Left ventricle myocardium inferior (tissue), 1 donor: ENCODE measurements at regions not wholly inside any gene's neighbourhood (a gene's known extent, or its start where the extent isn't known, plus 50 kb on each side); places are given as distances from the start of the nearest gene placed in this dataset.

Experiments used
- DNase-seq: peaks from one replicate; pipeline ENCODE4 v3.0.0-alpha.2; 2020
- H3K27ac ChIP-seq: fragments of 200-600 bp; replicated peaks from 2 replicates; pipeline ENCODE4 v1.8.0; 2021
- H3K27me3 ChIP-seq: fragments of 200-600 bp; 2 replicates; pipeline ENCODE4 v1.8.0; 2021; ENCODE audit warnings: low read depth
- H3K36me3 ChIP-seq: fragments of 200-600 bp; 2 replicates; pipeline ENCODE4 v1.8.0; 2021
- H3K4me1 ChIP-seq: fragments of 200-600 bp; 2 replicates; pipeline ENCODE4 v1.8.0; 2021
- H3K4me3 ChIP-seq: fragments of 200-600 bp; 2 replicates; pipeline ENCODE4 v1.8.0; 2021; ENCODE audit warnings: mild to moderate bottlenecking, moderate library complexity
- H3K9me3 ChIP-seq: fragments of 200-600 bp; replicated peaks from 2 replicates; pipeline ENCODE4 v1.8.0; 2021
- intact Hi-C: fragments of 100-400 bp; cut with micrococcal nuclease; formaldehyde crosslinking; loops from one replicate; pipeline ENCODE4 v1.11.0; 2022
- TF ChIP-seq, protein P1 (sequence below): fragments of 200-600 bp; IDR thresholded peaks from 2 replicates; pipeline ENCODE4 v1.8.0; 2021; ENCODE audit warnings: antibody characterized with exemption, mild to moderate bottlenecking, borderline replicate concordance
- donor health status: DM: no; HTN: yes; CAD: no; lungs with severe emphysema.

DNA sequence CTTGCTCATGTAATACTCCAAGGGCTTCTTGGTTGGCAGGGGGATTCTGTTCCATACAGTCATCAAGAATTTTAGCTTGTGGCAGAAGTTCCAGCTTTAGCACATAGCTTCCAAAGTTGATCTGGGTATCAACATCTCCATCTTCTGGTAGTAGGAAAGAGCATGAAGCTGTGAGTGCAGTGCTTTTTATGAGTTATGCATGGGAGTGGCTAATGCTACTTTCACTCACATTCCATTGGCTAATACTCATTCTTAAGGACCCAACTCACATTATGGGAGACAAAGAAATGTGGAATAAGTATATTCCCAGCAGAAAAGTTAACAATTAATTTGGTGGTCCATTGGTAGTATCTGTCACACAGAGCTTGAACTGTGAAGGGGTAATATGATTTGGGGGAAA is 194.2 kb upstream of the CHD1 start:
- DNase-seq = no peak
- intact Hi-C loops = no loop called here
- H3K27me3 ChIP-seq = no peaks in the 10 kb centered on the region
- no peak overlapping the region for H3K4me3 ChIP-seq
- no peaks in the 10 kb centered on the region for H3K9me3 ChIP-seq
- no peaks in the 10 kb centered on the region for H3K36me3 ChIP-seq
- no peak overlapping the region for H3K27ac ChIP-seq
- TF ChIP-seq, protein P1, sequence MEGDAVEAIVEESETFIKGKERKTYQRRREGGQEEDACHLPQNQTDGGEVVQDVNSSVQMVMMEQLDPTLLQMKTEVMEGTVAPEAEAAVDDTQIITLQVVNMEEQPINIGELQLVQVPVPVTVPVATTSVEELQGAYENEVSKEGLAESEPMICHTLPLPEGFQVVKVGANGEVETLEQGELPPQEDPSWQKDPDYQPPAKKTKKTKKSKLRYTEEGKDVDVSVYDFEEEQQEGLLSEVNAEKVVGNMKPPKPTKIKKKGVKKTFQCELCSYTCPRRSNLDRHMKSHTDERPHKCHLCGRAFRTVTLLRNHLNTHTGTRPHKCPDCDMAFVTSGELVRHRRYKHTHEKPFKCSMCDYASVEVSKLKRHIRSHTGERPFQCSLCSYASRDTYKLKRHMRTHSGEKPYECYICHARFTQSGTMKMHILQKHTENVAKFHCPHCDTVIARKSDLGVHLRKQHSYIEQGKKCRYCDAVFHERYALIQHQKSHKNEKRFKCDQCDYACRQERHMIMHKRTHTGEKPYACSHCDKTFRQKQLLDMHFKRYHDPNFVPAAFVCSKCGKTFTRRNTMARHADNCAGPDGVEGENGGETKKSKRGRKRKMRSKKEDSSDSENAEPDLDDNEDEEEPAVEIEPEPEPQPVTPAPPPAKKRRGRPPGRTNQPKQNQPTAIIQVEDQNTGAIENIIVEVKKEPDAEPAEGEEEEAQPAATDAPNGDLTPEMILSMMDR = no peak
- no peaks in the 10 kb centered on the region for H3K4me1 ChIP-seq

DNA sequence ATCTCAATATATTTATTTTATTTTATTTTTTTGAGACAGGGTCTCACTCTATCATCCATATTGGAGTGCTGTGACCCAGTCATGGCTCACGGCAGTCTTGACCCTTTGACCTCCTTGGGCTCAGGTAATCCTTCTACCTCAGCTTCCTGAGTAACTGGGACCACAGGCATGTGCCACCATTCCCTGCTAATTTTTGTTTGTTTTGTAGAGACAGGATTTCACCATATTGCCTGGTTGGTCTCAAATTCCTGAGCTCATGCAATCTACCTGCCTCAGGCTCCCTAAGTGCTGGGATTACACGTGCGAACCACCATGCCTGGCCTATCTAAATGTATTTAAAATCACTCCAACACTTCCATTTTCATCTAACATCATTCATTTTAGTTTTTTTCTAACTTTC is 190.5 kb upstream of the CHD1 start:
- DNase-seq = no peak
- Histone ChIP-seq H3K27ac (no peak overlapping the region), H3K9me3 (no peaks in the 10 kb centered on the region), H3K4me1 (no peaks in the 10 kb centered on the region), H3K36me3 (no peaks in the 10 kb centered on the region), H3K4me3 (no peak overlapping the region), H3K27me3 (no peaks in the 10 kb centered on the region)
- TF ChIP-seq, protein P1 = no peak
- intact Hi-C loops = no loop called here

DNA sequence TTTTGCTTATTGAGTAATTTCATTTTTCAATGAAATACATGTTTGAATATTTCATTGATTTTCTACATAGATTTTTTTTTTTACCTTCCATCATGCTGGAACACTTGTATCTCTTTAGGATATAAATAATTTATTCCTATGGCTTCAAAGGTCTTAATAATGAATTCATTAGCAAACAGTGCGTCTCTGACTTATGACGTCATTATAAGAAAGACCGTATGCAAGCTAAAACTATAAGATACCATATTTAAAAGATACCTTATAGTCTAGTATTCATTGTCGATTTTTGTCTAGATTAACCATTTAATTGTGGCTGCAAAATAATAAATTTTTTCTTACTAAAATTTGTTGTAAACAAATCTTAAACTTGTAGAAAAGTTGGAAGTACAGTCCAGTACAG is 187.7 kb upstream of the CHD1 start:
- Histone ChIP-seq H3K27me3 (no peaks in the 10 kb centered on the region), H3K9me3 (no peaks in the 10 kb centered on the region), H3K27ac (no peak overlapping the region), H3K4me3 (no peak overlapping the region), H3K4me1 (no peaks in the 10 kb centered on the region), H3K36me3 (no peaks in the 10 kb centered on the region)
- DNase-seq = no peak
- intact Hi-C loops = no loop called here
- TF ChIP-seq, protein P1 = no peak

DNA sequence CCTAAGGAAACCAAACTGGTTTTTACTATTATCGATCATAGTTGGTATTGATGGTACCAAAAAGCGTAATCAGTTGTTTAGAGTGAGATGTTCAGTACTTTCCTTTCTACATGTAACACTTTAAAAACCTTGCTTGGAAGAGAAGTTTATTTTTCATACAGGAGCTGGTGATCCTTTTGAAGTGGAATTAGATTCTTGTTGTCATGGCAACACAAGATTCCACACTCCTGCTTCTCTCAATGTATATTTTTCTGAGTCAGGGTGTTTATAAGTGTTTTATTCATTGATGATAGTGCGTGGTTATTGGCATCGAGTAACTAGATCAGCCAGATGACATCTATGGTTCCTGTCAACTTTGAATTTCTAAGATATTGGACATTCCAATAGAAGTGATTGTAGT is 181.1 kb upstream of the CHD1 start:
- intact Hi-C loops = no loop called here
- no peaks in the 10 kb centered on the region for H3K9me3 ChIP-seq
- no peak overlapping the region for H3K27ac ChIP-seq
- H3K27me3 ChIP-seq = no peaks in the 10 kb centered on the region
- peaks cover under 1% of the 10 kb centered on the region for H3K4me1 ChIP-seq
- no peak overlapping the region for H3K4me3 ChIP-seq
- TF ChIP-seq, protein P1 = no peak
- no peak for DNase-seq
- no peaks in the 10 kb centered on the region for H3K36me3 ChIP-seq

DNA sequence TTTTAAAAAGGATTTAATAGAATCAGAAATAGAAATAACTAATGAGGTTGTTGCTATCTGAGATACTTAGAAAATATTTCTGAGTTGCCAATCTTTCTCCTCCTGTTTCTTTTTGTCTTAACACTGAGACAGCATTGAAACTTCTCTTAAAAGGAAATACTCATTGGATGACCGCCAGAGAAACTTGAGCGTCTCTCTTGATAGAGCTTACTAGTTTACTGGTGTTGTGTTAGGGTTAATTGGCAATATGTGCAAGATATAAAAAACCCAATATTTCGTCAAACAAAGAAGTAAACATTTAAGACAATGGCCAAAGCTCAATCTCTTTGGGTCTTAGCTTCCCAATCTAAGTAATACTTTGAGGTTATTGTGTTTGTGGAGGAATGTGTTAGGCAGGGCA is 176.4 kb upstream of the CHD1 start:
- H3K4me1 ChIP-seq = peaks cover 4% of the 10 kb centered on the region
- no peaks in the 10 kb centered on the region for H3K36me3 ChIP-seq
- TF ChIP-seq, protein P1 = no peak
- DNase-seq = no peak
- H3K4me3 ChIP-seq = no peak overlapping the region
- intact Hi-C loops = no loop called here
- no peaks in the 10 kb centered on the region for H3K9me3 ChIP-seq
- H3K27ac ChIP-seq = no peak overlapping the region
- H3K27me3 ChIP-seq = peaks cover 12% of the 10 kb centered on the region
